ENCODE measurements at regions not wholly inside any gene's neighbourhood (a gene's known extent, or its start where the extent isn't known, plus 50 kb on each side); places are given as distances from the start of the nearest gene placed in this dataset.

DNA sequence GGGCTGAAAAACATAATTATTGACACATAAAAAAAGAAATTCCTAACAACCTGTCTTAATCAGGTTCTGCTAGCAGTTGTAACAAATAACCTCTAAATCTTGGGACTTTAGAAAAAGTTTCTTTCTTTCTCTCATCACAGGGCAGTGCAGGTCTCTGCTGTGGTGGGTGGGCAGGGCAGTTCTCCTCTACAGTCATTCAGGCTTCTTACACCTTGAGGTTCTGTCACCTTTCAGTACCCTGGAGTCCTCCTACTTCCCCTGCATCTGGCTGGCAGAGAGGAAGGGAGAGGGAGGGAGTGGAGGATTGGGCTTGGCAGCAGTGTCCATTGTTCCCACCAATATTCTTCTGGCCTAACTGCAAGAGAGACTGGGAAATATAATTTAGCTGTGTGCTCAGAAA lies 112.2 kb upstream of the ANKRD55 start:
- TF ChIP-seq, protein P1, sequence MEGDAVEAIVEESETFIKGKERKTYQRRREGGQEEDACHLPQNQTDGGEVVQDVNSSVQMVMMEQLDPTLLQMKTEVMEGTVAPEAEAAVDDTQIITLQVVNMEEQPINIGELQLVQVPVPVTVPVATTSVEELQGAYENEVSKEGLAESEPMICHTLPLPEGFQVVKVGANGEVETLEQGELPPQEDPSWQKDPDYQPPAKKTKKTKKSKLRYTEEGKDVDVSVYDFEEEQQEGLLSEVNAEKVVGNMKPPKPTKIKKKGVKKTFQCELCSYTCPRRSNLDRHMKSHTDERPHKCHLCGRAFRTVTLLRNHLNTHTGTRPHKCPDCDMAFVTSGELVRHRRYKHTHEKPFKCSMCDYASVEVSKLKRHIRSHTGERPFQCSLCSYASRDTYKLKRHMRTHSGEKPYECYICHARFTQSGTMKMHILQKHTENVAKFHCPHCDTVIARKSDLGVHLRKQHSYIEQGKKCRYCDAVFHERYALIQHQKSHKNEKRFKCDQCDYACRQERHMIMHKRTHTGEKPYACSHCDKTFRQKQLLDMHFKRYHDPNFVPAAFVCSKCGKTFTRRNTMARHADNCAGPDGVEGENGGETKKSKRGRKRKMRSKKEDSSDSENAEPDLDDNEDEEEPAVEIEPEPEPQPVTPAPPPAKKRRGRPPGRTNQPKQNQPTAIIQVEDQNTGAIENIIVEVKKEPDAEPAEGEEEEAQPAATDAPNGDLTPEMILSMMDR (optimal IDR thresholded peaks at IDR 0.05 in 1 of 3, IDR thresholded peaks at IDR 0.05 in 1 of 3, conservative IDR thresholded peaks at IDR 0.05 in 1 of 3; ENCODE audit: extremely low read depth in 1 of 3, insufficient read depth in 2 of 3, low read length in 3 of 3) = no peak
- no peak for TF ChIP-seq EZH2 (IDR thresholded peaks at IDR 0.05; ENCODE audit: low read length)
